ENCODE measurements at regions not wholly inside any gene's neighbourhood (a gene's known extent, or its start where the extent isn't known, plus 50 kb on each side); places are given as distances from the start of the nearest gene placed in this dataset.

DNA sequence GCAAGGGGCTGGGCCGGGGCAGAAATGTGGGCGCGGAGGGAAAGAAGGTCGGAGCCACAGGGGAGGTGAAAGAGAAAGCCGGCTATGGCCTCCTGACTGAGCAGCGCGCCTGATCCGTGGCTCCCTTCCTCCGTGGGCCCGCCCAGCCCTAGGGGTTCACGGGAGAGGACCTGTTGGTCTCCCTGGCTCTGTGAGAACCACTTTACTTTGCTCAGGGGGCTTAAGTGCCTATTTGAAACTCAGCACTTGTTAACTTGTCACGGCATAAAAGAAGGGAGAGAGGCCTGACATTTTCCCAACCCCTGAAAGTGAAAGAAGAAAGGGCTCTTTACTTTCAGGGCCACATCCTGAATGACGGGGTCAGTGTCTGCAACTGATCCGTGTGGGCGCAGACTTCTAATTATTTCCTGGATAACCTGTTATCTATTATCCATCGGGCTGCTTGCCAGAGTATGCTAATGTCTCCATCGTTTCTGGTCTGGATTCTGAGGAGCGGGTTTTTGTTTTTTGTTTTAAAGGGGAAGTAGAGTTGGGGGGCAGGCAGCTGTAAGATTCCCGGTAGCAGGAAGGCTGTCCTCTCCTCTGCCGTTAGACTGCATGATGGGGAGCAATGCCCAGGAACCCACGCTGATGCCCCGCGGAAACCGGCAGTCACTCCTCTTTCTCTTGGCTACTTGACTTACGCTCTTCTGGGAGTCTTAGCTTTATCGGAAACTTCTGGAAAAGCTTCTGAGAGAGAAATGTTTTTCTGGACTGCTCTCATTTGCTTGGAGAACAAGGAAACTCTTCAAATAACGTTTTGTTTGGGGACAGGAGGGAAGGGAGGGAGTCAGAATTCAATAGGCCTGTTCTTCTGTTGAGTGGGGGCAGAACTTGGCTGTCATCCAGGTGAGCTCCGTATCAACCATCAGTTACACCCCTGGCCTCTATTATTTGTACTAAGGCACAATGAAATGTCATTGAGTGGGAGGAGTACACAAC, 127.7 kb upstream of the MAX start:
- H3K36me3 ChIP-seq (ENCODE audit: control insufficient read depth, insufficient read depth, low read length), result no peaks in the 10 kb centered on the region
- H3K9me3 ChIP-seq (ENCODE audit: control insufficient read depth, low read length), result no peaks in the 10 kb centered on the region
- peak overlapping the region; percentile 29 for H3K27ac ChIP-seq (ENCODE audit: insufficient read depth, low read length, poor library complexity, severe bottlenecking)
- DNase-seq, result no peak
- peak overlapping the region; percentile 48 for H3K4me3 ChIP-seq (ENCODE audit: insufficient read depth, low read depth, low read length, poor library complexity, severe bottlenecking)
- H3K4me1 ChIP-seq (ENCODE audit: control insufficient read depth, insufficient read depth, low read length, poor library complexity, severe bottlenecking), result peaks cover 11% of the 10 kb centered on the region
- H3K27me3 ChIP-seq (replicated peaks; ENCODE audit: control insufficient read depth, insufficient read depth, low read length, poor library complexity, severe bottlenecking), result no peaks in the 10 kb centered on the region

DNA sequence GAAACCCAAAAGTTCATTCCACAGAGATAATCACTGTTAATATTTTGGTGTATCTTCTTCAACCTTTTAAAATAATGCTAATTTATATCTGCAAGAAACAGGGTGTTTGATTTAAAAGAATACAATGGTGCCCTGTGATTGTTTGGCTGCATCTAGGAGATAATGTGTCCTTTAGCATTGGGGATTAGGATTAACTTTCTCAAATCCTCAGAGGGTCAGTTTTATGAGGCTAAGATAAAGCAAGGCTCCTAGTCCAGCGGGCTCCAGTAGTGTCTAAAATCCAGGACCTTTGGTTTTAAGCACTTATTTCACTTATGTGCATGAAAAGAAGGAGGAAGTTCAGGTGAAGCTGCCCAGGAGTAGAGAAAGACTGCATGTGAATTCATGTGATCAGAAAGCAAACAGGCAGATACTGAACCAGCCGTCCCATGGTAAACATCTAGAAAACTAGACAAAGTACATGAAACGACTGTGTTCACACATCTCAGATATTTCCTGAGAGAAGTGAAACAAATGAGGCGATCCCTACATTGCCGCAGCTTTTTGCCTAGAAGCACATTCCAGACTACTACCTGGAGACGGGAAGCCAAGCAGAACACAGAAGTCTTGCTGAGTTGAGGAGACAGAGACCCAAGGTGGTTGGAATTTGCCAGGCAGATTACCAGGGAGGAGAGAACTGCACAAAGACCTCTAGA, 129.1 kb upstream of the MAX start:
- no peaks in the 10 kb centered on the region for H3K9me3 ChIP-seq (ENCODE audit: control insufficient read depth, low read length)
- H3K4me1 ChIP-seq (ENCODE audit: control insufficient read depth, insufficient read depth, low read length, poor library complexity, severe bottlenecking), result peaks cover 9% of the 10 kb centered on the region
- DNase-seq, result no peak
- no peaks in the 10 kb centered on the region for H3K36me3 ChIP-seq (ENCODE audit: control insufficient read depth, insufficient read depth, low read length)
- no peaks in the 10 kb centered on the region for H3K27me3 ChIP-seq (replicated peaks; ENCODE audit: control insufficient read depth, insufficient read depth, low read length, poor library complexity, severe bottlenecking)
- no peak overlapping the region for H3K27ac ChIP-seq (ENCODE audit: insufficient read depth, low read length, poor library complexity, severe bottlenecking)
- H3K4me3 ChIP-seq (ENCODE audit: insufficient read depth, low read depth, low read length, poor library complexity, severe bottlenecking), result no peak overlapping the region

DNA sequence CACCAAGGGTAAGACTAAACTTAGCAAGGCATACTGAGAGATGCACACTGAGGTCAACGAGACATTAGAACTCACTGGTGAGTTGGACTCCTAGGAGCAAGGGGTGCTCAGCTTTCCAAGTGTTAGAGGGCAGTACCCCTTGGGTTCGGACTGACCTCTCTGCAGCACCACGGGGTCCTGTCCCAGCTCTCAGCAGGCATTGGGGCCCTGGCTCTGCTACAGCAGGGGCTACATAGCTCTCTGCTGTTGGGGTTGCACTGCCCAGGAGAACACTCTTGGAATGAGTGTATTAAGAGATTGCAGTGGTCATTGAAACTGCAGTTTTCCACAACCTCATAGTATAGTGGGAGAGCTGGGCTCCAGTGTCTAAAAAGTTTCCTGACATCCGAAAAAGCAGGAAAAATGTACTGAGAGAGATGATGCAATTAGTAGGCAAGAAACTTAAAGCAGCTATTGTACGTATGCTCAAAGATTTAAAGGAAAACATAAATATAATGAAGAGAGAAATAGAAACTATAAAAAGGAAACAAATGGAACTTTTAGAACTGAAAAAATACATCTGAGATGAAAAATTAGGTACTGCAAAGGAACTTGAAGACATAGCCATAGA, 132.5 kb upstream of the MAX start:
- H3K27me3 ChIP-seq (replicated peaks; ENCODE audit: control insufficient read depth, insufficient read depth, low read length, poor library complexity, severe bottlenecking), result no peaks in the 10 kb centered on the region
- H3K9me3 ChIP-seq (ENCODE audit: control insufficient read depth, low read length), result no peaks in the 10 kb centered on the region
- H3K4me1 ChIP-seq (ENCODE audit: control insufficient read depth, insufficient read depth, low read length, poor library complexity, severe bottlenecking), result peaks cover 6% of the 10 kb centered on the region
- H3K27ac ChIP-seq (ENCODE audit: insufficient read depth, low read length, poor library complexity, severe bottlenecking), result no peak overlapping the region
- no peaks in the 10 kb centered on the region for H3K36me3 ChIP-seq (ENCODE audit: control insufficient read depth, insufficient read depth, low read length)
- no peak for DNase-seq
- H3K4me3 ChIP-seq (ENCODE audit: insufficient read depth, low read depth, low read length, poor library complexity, severe bottlenecking), result no peak overlapping the region

DNA sequence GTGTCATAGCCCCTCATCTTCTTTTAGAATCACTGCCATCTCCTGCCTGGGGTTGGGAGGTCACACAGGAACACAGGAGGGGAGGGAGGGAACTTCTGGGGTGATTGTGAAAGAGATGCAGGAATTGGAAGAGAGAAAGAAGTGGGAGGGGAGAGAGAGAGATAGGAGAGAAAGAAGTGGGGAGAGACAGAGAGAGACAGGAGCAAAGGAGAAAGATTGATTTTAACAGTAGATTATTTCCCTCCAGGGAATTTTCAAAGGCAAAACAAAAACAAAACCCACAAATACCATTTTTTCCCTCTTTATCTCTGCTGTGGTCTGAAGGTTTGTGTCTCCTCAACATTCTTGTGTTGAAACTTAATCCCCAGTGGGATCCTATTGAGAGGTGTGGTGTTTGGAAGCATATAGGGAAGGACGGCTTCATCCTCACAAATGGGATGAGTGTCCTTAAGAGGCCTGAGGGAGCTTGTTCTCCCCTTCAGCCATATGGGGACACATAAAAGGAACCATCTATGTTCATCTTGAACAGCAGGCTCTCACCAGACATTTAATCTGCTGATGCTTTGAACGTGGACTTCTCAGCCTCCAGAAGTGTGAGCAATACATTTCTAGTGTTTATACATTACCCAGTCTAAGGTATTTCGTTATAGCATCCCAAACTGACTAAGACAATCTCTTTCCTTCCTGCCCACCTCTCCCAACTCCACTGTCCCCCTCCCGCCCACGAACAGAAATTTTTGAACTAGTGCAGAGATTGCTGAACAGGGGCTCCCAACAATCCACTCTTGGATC, 134.9 kb upstream of the MAX start:
- no peak for DNase-seq
- H3K4me3 ChIP-seq (ENCODE audit: insufficient read depth, low read depth, low read length, poor library complexity, severe bottlenecking), result no peak overlapping the region
- no peak overlapping the region for H3K27ac ChIP-seq (ENCODE audit: insufficient read depth, low read length, poor library complexity, severe bottlenecking)
- H3K27me3 ChIP-seq (replicated peaks; ENCODE audit: control insufficient read depth, insufficient read depth, low read length, poor library complexity, severe bottlenecking), result no peaks in the 10 kb centered on the region
- H3K36me3 ChIP-seq (ENCODE audit: control insufficient read depth, insufficient read depth, low read length), result no peaks in the 10 kb centered on the region
- H3K9me3 ChIP-seq (ENCODE audit: control insufficient read depth, low read length), result no peaks in the 10 kb centered on the region
- H3K4me1 ChIP-seq (ENCODE audit: control insufficient read depth, insufficient read depth, low read length, poor library complexity, severe bottlenecking), result no peaks in the 10 kb centered on the region

DNA sequence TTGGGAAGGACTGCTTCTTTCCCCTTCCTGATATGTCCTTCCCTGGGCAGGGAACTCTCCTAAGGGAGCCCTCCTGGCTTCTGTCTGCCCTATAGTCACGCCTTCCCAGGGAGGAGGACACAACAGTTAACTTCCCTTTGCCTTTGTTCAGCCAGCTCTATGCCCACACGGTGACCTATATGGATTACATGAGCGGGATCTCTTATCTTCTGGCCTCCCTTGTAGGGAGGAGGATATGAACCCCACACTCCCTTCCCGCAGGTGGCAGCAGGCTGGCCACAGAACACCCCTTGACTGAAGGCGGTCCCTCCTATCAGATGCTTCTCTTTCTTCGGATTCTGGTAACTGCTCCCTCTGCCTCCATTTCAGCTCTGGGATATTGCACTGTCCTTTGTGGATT, 135.6 kb upstream of the MAX start:
- DNase-seq, result no peak
- Histone ChIP-seq H3K27ac (ENCODE audit: insufficient read depth, low read length, poor library complexity, severe bottlenecking) (no peak overlapping the region), H3K4me3 (ENCODE audit: insufficient read depth, low read depth, low read length, poor library complexity, severe bottlenecking) (no peak overlapping the region)

DNA sequence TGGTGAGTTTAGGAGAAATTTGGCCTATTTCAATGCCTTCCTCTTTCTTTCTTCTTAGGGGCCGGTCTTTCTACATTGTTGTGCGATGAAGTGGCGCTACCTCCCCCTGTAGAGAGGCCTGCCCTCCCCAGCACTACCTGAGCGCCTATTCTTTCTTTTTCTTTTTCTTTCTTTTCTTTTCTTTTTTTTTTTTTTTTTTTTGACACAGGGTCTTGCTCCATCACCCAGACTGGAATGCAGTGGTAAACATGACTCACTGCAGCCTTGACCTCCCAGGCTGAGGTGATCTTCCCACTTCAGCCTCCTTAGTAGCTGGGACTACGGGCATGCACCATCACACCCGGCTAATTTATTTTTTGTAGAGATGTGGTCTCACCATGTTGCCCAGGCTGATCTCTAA, 136.1 kb upstream of the MAX start:
- DNase-seq, result no peak
- no peak overlapping the region for H3K27ac ChIP-seq (ENCODE audit: insufficient read depth, low read length, poor library complexity, severe bottlenecking)
- no peaks in the 10 kb centered on the region for H3K36me3 ChIP-seq (ENCODE audit: control insufficient read depth, insufficient read depth, low read length)
- H3K4me1 ChIP-seq (ENCODE audit: control insufficient read depth, insufficient read depth, low read length, poor library complexity, severe bottlenecking), result no peaks in the 10 kb centered on the region
- H3K9me3 ChIP-seq (ENCODE audit: control insufficient read depth, low read length), result no peaks in the 10 kb centered on the region
- no peaks in the 10 kb centered on the region for H3K27me3 ChIP-seq (replicated peaks; ENCODE audit: control insufficient read depth, insufficient read depth, low read length, poor library complexity, severe bottlenecking)
- no peak overlapping the region for H3K4me3 ChIP-seq (ENCODE audit: insufficient read depth, low read depth, low read length, poor library complexity, severe bottlenecking)

More for the DNA sequence above, 135.6 kb upstream of the MAX start:
- Histone ChIP-seq H3K9me3 (ENCODE audit: control insufficient read depth, low read length) (no peaks in the 10 kb centered on the region), H3K4me1 (ENCODE audit: control insufficient read depth, insufficient read depth, low read length, poor library complexity, severe bottlenecking) (no peaks in the 10 kb centered on the region), H3K36me3 (ENCODE audit: control insufficient read depth, insufficient read depth, low read length) (no peaks in the 10 kb centered on the region), H3K27me3 (replicated peaks; ENCODE audit: control insufficient read depth, insufficient read depth, low read length, poor library complexity, severe bottlenecking) (no peaks in the 10 kb centered on the region)

DNA sequence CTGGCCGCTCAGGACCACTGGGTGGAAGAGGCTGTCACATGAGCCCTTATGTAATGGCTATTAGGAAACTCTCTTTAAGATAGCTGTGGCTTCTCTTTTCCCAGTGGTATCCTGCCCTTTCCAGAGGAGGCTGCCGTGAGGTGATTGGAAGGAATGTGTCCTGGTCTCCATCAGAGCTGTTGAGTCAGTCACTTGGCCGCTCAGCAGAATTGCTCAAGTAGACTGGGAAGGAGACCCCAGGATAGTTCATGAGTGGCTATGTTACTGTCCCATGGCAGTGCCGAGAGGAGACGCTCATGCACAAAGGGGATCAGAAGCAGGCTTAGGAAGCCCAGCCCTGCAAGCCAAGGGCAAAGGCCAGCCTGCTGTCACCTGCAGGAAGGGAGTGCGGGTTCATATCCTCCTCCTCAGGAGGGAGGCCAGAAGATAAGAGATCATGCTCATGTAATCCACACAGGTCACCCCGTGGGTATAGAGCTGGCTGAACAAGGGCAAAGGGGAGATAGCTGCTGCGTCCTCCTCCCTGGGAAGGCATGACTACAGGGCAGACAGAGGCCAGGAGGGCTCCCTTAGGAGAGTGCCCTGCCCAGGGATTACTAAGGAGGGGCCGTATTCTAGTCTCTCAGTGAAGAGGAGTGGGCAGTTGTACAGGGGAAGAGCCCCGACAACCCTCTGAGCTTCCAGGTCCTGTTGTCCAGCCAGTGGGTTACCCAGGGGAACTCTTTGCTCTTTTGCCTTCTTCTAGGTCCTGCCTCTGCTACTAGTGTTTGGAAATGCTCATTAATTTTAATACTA, 137.0 kb upstream of the MAX start:
- Histone ChIP-seq H3K27ac (ENCODE audit: insufficient read depth, low read length, poor library complexity, severe bottlenecking) (no peak overlapping the region), H3K4me1 (ENCODE audit: control insufficient read depth, insufficient read depth, low read length, poor library complexity, severe bottlenecking) (peaks cover 7% of the 10 kb centered on the region), H3K4me3 (ENCODE audit: insufficient read depth, low read depth, low read length, poor library complexity, severe bottlenecking) (no peak overlapping the region), H3K27me3 (replicated peaks; ENCODE audit: control insufficient read depth, insufficient read depth, low read length, poor library complexity, severe bottlenecking) (no peaks in the 10 kb centered on the region), H3K36me3 (ENCODE audit: control insufficient read depth, insufficient read depth, low read length) (no peaks in the 10 kb centered on the region), H3K9me3 (ENCODE audit: control insufficient read depth, low read length) (no peaks in the 10 kb centered on the region)
- DNase-seq, result no peak

DNA sequence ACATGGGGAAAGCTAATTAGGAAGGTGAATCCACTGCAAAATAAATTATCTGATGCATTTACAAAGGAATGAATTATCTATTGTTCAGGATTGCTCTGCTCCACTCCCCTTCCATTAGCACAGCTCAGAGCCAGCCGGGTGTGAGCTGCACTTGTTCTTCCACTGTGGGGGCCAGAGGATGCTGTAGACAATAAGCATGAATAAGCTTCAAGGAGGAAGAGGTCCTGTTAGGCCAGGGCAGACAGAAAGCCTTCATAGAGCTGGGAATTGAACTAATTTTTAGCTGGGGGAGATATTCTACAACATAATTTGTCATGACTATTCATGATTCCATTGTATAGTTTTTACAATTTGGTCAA, 137.6 kb upstream of the MAX start:
- no peaks in the 10 kb centered on the region for H3K27me3 ChIP-seq (replicated peaks; ENCODE audit: control insufficient read depth, insufficient read depth, low read length, poor library complexity, severe bottlenecking)
- no peaks in the 10 kb centered on the region for H3K36me3 ChIP-seq (ENCODE audit: control insufficient read depth, insufficient read depth, low read length)
- no peak overlapping the region for H3K27ac ChIP-seq (ENCODE audit: insufficient read depth, low read length, poor library complexity, severe bottlenecking)
- H3K9me3 ChIP-seq (ENCODE audit: control insufficient read depth, low read length), result no peaks in the 10 kb centered on the region
- peaks cover 10% of the 10 kb centered on the region for H3K4me1 ChIP-seq (ENCODE audit: control insufficient read depth, insufficient read depth, low read length, poor library complexity, severe bottlenecking)
- DNase-seq, result no peak
- H3K4me3 ChIP-seq (ENCODE audit: insufficient read depth, low read depth, low read length, poor library complexity, severe bottlenecking), result no peak overlapping the region

DNA sequence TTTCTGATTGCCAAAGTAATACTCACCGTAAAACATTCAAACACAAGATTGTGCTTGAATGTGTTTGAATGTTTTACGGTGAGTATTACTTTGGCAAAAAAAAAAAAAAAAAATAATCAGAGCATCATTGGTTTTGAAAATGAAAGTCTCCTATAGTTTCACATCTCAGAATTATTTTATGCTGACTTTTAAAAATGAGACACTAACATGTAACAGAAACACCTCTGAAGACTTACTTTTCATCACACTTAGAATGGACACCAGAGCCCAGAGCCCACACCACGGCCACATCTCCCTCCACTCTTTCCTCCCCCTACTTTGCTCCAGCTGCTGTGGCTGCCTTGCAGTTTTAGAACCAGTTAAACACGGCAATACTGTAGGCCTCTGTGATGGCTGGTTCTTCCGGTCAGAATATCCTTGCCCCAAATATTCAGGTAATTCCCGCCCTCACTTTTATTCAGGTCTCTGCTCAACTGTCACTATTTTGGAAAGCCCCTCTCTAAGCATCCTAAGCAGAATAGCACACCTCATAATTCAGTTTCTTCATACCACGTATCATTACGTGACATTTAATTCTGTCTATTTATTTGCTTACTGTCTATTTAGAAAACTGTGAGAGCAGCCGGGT, 138.9 kb upstream of the MAX start:
- Histone ChIP-seq H3K4me1 (ENCODE audit: control insufficient read depth, insufficient read depth, low read length, poor library complexity, severe bottlenecking) (peaks cover 10% of the 10 kb centered on the region), H3K36me3 (ENCODE audit: control insufficient read depth, insufficient read depth, low read length) (no peaks in the 10 kb centered on the region), H3K27ac (ENCODE audit: insufficient read depth, low read length, poor library complexity, severe bottlenecking) (no peak overlapping the region), H3K9me3 (ENCODE audit: control insufficient read depth, low read length) (no peaks in the 10 kb centered on the region), H3K27me3 (replicated peaks; ENCODE audit: control insufficient read depth, insufficient read depth, low read length, poor library complexity, severe bottlenecking) (no peaks in the 10 kb centered on the region), H3K4me3 (ENCODE audit: insufficient read depth, low read depth, low read length, poor library complexity, severe bottlenecking) (no peak overlapping the region)
- DNase-seq, result no peak
